Stimulated activated CD8-positive, alpha-beta memory T cell treated with anti-CD3 and anti-CD28 coated beads, Interleukin-4, amount 100 ng/mL, for 48 hours (primary cell): ENCODE measurements at regions not wholly inside any gene's neighbourhood (a gene's known extent, or its start where the extent isn't known, plus 50 kb on each side); places are given as distances from the start of the nearest gene placed in this dataset.
"Not testable (repeated sequence)": the region's sequence is repeated elsewhere in the genome, so short reads cannot be mapped to it uniquely, and the experiment has no call there.

Source experiments
- DNase-seq: peaks from one replicate; pipeline ENCODE4 v3.0.0-alpha.2; 2020

DNA sequence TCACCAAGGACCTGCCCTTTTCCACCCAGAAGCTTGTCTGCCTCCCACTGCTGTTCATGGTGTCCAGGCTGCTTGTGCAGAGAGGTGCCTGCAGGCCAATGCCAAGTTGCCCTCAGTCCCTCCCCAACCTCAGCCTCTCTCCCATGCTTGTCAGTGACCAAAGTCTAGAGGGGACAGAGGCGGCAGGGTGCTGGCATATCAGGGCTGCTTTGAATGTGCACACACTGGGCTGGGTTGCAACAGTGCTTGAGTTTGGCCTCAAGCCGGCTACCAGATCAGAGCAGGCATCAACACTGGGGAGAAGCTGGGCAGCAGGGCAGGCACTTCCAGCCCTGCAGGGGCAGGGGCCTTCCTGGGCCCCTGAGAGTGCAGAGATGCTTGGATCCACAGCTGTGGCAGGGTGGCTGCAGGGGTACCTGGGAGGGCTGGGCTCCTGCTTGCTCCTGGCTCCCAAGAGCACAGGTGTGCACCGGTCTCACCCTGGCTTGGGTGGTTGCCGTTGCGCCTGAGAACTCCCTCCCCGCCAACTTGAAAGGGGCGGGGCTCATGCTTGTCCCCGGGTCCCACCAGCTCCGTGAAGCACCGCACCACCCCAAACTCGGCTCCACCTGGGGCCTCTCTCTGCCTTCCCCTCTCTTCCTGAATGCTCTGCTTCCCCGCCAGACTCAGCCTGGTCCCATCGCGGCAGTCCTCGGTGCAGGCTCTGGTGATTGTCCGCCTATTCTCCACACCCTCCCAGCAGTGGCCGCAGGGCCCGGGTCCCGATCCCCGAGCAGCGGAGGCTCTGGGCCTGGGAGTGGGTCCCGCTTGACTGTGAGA is 1681.9 kb upstream of the ADGRL3 start:
- no peak for DNase-seq

- no peak for DNase-seq
These were observed 1674.2 kb upstream of the ADGRL3 start for GRCh38 chr4:59525885-59526284.

DNA sequence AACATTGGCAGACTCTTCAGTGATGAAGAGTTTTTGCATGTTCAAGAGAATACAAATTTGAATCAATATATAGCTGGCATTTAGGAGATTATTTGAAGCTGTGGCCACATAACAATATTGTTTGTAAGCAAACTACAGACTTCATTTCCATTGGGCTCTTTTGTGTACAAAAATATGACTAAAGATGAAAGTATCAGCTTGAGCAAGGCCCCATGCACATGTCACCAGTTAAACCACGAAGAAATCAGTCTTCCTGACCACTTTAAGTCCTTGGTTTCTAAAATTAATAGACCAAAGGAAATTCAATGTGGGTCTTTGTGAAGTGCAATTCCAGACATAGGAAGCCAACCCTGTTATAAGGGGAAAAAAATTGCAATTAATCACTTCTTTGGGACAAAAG is 1664.6 kb upstream of the ADGRL3 start:
- no peak for DNase-seq

GRCh38 chr4:59536428-59536827 is 1663.7 kb upstream of the ADGRL3 start:
- DNase-seq, result no peak

- no peak for DNase-seq
These were observed 1662.8 kb upstream of the ADGRL3 start for GRCh38 chr4:59537246-59537886.

GRCh38 chr4:59539401-59539800 is 1660.7 kb upstream of the ADGRL3 start:
- DNase-seq, result no peak

DNA sequence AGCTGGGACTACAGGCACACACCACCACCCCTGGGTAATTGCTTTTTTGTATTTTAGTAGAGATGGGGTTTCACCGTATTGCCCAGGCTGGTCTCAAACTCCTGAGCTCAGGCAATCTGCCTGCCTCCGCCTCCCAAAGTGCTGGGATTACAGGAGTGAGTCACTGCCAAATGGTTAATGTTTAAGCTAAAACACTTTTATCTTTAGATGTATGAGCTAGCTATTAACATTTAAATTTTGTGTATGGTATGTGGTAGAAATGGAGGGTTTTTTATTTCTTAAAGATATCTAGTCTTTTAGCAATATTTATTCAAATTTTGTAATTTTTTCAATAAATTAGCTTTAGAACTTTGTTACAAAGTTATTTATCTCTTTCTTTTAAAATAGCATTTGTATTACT is 1659.8 kb upstream of the ADGRL3 start:
- DNase-seq, result no peak

DNA sequence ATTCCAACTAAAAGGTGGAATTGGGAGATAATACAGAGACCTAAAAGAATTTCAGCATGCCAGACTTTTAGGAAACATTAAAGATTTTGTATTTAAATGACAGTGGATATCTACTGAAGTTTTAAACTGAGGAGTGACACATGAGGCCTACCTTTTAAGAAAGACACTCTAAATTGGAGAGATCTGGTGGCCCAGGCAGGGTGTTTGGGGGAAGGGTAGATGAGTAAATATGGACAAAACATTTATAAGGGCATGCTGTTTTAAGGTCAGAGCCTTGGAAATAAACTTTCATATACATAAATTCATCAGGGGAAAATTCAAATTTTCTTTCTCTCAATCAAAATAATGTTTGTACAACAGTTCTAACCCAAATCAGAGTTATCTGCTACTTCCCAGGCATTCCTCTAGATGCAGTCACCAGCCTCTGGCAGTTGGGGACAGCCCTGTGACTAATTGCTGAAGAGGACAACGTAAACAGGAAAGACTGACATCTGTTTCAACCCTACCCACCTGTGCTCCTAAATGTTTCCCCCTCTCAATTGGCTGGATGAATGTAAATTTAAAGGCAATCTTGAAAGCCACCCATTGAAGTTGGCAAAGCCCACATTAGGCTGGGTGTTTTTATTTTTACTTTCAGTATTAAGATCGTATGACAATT is 1646.9 kb upstream of the ADGRL3 start:
- no peak for DNase-seq

DNA sequence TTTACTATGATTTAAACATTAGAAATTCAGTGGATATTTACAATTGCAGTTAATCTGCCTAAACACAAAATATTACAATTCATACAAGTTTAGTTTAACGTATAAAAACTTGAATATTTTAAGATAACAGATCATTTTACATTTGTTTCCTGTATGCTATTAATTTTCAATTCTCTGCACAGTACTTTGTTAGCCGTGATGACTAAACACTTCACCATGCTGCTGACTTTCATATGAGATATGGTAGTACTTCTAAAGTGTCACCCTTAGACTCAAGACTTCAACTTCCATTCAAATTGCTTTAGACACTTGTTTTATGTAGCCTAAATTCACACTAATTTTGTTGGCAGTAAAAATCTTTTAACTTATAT is 1646.4 kb upstream of the ADGRL3 start:
- DNase-seq, result no peak

DNA sequence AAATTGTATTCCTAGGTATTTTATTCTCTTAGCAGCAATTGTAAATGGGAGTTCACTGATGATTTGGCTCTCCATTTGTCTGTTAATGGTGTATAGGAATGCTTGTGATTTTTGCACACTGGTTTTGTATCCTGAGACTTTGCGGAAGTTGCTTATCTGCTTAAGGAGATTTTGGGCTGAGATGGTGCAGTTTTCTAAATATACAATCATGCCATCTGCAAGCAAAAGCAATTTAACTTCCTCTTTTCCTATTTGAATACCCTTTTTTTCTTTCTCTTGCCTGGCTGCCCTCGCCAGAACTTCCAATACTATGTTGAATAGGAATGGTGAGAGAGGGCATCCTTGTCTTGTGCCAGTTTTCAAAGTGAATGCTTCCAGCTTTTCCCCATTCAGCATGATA is 1643.9 kb upstream of the ADGRL3 start:
- DNase-seq, result not testable (repeated sequence)

DNA sequence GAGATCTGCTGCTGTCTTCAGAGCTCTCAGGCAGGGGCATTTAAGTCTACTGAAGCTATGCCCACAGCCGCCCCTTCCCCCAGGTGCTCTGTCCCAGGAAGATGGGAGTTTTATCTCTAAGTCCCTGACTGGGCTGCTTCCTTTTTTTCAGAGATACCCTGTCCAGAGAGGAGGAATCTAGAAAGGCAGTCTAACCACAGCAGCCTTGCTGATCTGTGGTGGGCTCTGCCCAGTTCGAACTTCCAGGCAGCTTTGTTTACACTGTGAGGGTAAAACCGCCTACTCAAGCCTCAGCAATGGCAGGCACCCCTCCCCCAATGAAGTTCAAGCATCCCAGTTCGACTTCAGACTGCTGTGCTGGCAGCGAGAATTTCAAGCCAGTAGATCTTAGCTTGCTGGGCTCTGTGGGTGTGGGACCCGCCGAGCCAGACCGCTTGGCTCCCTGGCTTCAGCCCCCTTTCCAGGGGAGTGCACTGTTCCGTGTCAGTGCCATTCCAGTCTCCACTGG is 1639.9 kb upstream of the ADGRL3 start:
- not testable (repeated sequence) for DNase-seq

DNA sequence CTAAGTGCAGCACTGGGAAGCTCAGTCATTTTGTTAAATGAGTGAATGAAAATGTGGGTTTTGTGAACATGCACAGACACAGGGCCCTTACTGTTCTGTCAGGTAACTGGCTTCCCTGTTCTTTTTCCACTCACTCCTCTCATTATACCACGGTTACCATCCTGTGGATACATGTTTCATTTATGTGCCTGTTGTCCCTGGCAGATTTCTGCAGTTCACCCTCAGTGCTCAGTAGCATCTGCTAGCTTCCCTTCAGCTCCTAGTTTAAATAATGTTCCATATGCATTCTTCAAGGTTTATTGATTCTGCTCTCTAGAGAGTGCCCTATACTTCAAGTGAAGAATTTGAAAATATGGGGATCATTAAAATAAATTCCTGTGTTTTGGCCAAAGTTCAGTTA is 1634.3 kb upstream of the ADGRL3 start:
- no peak for DNase-seq

GRCh38 chr4:59570860-59571476 is 1629.2 kb upstream of the ADGRL3 start:
- no peak for DNase-seq

GRCh38 chr4:59571805-59572430 is 1628.2 kb upstream of the ADGRL3 start:
- no peak for DNase-seq

GRCh38 chr4:59583845-59584568 is 1616.1 kb upstream of the ADGRL3 start:
- no peak for DNase-seq

- no peak for DNase-seq
These were observed 1602.4 kb upstream of the ADGRL3 start for GRCh38 chr4:59597536-59598329.

DNA sequence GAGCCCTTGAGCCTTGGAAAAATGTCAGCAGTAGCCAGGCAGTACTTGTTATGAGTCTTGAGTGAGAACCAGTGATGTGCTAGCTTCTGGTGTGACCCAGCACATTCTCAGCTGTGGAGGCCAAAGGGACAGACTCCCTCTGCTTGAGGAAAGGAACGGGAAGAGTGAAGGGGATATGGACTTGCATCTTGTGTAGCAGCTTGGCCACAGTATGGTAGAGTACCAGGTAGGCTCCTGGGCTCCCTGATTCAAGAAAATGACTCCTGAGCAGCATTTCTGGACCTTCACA is 1601.9 kb upstream of the ADGRL3 start:
- DNase-seq, result no peak

DNA sequence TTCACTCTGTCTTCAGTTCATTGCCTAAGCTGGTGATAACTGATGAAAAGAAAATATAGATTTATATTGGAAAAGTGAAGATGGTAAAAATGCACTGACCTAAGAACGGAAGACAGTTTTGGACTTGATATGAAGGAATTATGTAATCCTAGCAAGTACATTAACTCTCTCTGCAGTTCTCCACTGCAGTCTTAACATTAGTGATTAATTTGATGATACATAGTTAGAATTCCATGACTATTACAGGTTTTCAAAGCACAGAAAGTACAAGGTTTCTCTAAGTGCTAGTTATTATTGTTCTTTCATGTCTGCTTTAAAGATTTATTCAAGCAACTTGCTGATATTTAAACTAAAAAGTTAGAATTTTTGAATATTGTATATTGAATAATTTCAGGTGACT is 1591.7 kb upstream of the ADGRL3 start:
- no peak for DNase-seq

GRCh38 chr4:59612235-59612634 is 1587.9 kb upstream of the ADGRL3 start:
- DNase-seq, result no peak

DNA sequence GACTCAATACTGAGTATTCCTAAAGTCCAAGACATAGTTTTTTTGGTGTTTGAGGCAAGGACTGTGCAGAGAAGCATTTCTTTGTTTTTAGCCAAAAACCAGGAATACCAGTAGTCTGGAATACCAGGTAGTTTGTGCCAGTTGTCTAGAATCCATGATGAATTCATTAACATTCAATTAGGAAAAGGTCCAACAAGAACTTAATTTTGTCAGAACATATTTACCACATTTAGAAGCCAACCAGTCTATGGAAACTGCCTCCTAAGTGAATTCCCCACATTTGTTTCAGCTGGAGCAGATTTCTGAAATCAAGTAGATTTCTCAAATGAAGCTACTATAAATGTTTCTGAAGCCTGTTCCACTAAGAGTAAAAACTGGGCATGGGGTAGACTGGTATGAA is 1584.8 kb upstream of the ADGRL3 start:
- no peak for DNase-seq

- DNase-seq, result no peak
These were observed 1570.8 kb upstream of the ADGRL3 start for GRCh38 chr4:59629348-59629747.

DNA sequence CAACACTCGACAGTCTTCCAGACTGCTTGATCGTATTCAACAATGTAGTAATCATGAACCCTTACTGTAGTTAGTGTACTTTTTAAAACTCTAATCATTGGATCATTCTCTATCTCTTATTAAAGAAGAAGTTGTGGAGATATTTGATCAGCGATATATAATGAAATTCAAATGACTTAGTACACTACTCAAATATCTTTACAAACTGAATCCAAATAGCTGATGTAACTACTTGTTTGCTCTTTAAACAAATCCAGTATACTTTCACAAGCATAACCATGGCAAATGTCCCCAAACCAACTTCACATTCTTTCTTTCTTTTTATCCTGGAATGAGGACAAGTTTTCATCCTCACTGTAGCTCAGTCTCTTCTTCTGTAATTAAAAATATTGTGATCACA is 1569.9 kb upstream of the ADGRL3 start:
- no peak for DNase-seq
